ENCODE measurements at regions not wholly inside any gene's neighbourhood (a gene's known extent, or its start where the extent isn't known, plus 50 kb on each side); places are given as distances from the start of the nearest gene placed in this dataset.
A peak's percentile ranks its signal among the peaks of the same experiment; 100 is the strongest.

DNA sequence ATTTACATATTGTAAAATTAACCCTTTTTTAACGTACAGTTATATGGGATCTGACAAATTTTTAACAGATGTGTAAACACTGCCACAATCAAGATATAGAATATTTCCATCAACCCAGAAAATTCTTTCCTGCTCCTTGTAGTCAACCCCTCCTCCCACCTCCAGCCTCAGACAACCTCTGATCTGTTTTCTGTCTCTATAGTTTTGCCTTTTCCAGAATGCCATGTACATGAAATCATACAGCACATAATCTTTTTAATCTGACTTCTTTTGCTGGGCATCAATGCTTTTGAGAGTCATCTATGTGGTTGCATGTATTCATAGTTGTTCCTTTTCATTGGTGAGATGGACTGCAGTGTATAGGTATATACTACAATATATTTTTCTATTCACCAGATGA, 153.0 kb downstream of the SMAD6 start:
- Histone ChIP-seq H3K27ac (ENCODE audit: low read depth, low read length) (no peak overlapping the region), H3K9me3 (ENCODE audit: control insufficient read depth, low read length) (no peaks in the 10 kb centered on the region), H3K36me3 (ENCODE audit: control insufficient read depth, insufficient read depth, low read length) (peaks cover 7% of the 10 kb centered on the region), H3K4me1 (ENCODE audit: control insufficient read depth, insufficient read depth, low read length) (peaks cover 6% of the 10 kb centered on the region), H3K4me3 (ENCODE audit: low read length) (no peak overlapping the region), H3K9ac (ENCODE audit: extremely low read depth, low read length, poor library complexity, severe bottlenecking) (no peak overlapping the region), H3K27me3 (ENCODE audit: control insufficient read depth, insufficient read depth, low read length, poor library complexity, severe bottlenecking) (no peaks in the 10 kb centered on the region)
- no peak for DNase-seq
- Mint-ChIP-seq H3K36me3 (ENCODE audit: low read depth) (peaks cover 15% of the 10 kb centered on the region), H3K9me3 (no peaks in the 10 kb centered on the region), H3K4me3 (no peak overlapping the region), H3K4me1 (peaks cover 16% of the 10 kb centered on the region), H3K27ac (no peak overlapping the region), H3K27me3 (ENCODE audit: insufficient read depth) (peaks cover 6% of the 10 kb centered on the region)
- 88 to 100% methylated on average over 1 of the region's 1 CpG for WGBS, 2 experiments (ENCODE audit: insufficient coverage in 1 of 2, insufficient read length in 1 of 2)
- TF ChIP-seq, protein P1, sequence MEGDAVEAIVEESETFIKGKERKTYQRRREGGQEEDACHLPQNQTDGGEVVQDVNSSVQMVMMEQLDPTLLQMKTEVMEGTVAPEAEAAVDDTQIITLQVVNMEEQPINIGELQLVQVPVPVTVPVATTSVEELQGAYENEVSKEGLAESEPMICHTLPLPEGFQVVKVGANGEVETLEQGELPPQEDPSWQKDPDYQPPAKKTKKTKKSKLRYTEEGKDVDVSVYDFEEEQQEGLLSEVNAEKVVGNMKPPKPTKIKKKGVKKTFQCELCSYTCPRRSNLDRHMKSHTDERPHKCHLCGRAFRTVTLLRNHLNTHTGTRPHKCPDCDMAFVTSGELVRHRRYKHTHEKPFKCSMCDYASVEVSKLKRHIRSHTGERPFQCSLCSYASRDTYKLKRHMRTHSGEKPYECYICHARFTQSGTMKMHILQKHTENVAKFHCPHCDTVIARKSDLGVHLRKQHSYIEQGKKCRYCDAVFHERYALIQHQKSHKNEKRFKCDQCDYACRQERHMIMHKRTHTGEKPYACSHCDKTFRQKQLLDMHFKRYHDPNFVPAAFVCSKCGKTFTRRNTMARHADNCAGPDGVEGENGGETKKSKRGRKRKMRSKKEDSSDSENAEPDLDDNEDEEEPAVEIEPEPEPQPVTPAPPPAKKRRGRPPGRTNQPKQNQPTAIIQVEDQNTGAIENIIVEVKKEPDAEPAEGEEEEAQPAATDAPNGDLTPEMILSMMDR (conservative IDR thresholded peaks at IDR 0.05), result no peak

- Histone ChIP-seq H3K27ac (ENCODE audit: low read depth, low read length) (no peak overlapping the region), H3K36me3 (ENCODE audit: control insufficient read depth, insufficient read depth, low read length) (peaks cover 7% of the 10 kb centered on the region), H3K9ac (ENCODE audit: extremely low read depth, low read length, poor library complexity, severe bottlenecking) (no peak overlapping the region), H3K27me3 (ENCODE audit: control insufficient read depth, insufficient read depth, low read length, poor library complexity, severe bottlenecking) (no peaks in the 10 kb centered on the region), H3K9me3 (ENCODE audit: control insufficient read depth, low read length) (no peaks in the 10 kb centered on the region), H3K4me1 (ENCODE audit: control insufficient read depth, insufficient read depth, low read length) (no peaks in the 10 kb centered on the region), H3K4me3 (ENCODE audit: low read length) (no peak overlapping the region)
- no peak for DNase-seq
- Mint-ChIP-seq H3K4me3 (no peak overlapping the region), H3K27me3 (ENCODE audit: insufficient read depth) (peaks cover 4% of the 10 kb centered on the region), H3K9me3 (no peaks in the 10 kb centered on the region), H3K27ac (no peak overlapping the region), H3K4me1 (peaks cover 10% of the 10 kb centered on the region), H3K36me3 (ENCODE audit: low read depth) (peaks cover 15% of the 10 kb centered on the region)
- TF ChIP-seq, protein P1 (conservative IDR thresholded peaks at IDR 0.05), result no peak
Observed at GRCh38 chr15:66857694-66858093, 155.7 kb downstream of the SMAD6 start.

DNA sequence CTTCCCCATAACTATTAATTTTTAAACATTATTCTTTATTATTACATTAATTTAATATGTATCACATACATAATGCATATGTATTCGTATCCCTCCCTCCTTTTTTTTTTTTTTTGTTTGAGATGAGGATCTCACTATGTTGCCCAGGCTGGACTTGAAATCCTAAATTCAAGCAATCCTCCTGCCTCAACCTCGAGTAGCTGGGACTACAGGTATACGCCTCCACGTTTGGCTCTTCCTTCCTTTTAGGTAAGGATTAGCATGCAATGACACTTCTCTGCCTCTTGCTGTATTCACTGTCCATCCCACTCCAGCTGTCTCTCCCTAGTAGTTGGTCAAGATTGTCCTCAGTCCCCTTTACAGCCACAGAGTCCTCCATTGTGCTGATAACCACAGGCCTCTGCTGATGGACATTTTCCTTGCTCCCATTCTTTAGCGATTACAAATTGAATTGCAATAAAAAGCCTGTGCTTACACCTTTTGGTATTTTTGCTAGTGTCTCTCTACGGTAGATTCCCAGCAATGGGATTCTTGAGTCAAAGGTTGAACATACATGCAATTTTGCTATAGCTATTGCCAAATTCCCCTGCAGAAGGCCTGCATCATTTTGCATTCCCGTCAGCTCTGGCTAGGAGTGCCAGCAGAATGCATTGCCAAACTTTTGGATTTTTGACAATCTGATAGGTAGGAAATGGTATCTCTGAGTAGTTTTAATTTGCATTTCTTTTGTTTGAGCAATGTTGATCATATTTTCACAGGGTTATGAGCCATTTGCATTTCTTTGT, 156.6 kb downstream of the SMAD6 start:
- Histone ChIP-seq H3K9ac (ENCODE audit: extremely low read depth, low read length, poor library complexity, severe bottlenecking) (no peak overlapping the region), H3K27ac (ENCODE audit: low read depth, low read length) (no peak overlapping the region), H3K27me3 (ENCODE audit: control insufficient read depth, insufficient read depth, low read length, poor library complexity, severe bottlenecking) (no peaks in the 10 kb centered on the region), H3K4me1 (ENCODE audit: control insufficient read depth, insufficient read depth, low read length) (no peaks in the 10 kb centered on the region), H3K36me3 (ENCODE audit: control insufficient read depth, insufficient read depth, low read length) (peaks cover 7% of the 10 kb centered on the region), H3K4me3 (ENCODE audit: low read length) (no peak overlapping the region), H3K9me3 (ENCODE audit: control insufficient read depth, low read length) (no peaks in the 10 kb centered on the region)
- Mint-ChIP-seq H3K4me3 (no peak overlapping the region), H3K9me3 (no peaks in the 10 kb centered on the region), H3K27me3 (ENCODE audit: insufficient read depth) (no peaks in the 10 kb centered on the region), H3K4me1 (peaks cover 11% of the 10 kb centered on the region), H3K27ac (no peak overlapping the region), H3K36me3 (ENCODE audit: low read depth) (peaks cover 12% of the 10 kb centered on the region)
- WGBS, 2 experiments (ENCODE audit: insufficient coverage in 1 of 2, insufficient read length in 1 of 2), result 72 to 75% methylated on average over 6 of the region's 7 CpGs
- TF ChIP-seq, protein P1 (conservative IDR thresholded peaks at IDR 0.05), result peak; percentile 11
- peak; percentile 46 for DNase-seq
